ENCODE measurements at regions not wholly inside any gene's neighbourhood (a gene's known extent, or its start where the extent isn't known, plus 50 kb on each side); places are given as distances from the start of the nearest gene placed in this dataset.
"Not testable (repeated sequence)": the region's sequence is repeated elsewhere in the genome, so short reads cannot be mapped to it uniquely, and the experiment has no call there.

- DNase-seq (ENCODE audit: low spot score) = not testable (repeated sequence)
Observed at GRCh38 chr4:3595627-3596291, 63.5 kb upstream of the LRPAP1 start.

GRCh38 chr4:3594751-3595150, 62.5 kb upstream of the LRPAP1 start:
- DNase-seq (ENCODE audit: low spot score) = not testable (repeated sequence)

GRCh38 chr4:3589946-3590924, 58.0 kb upstream of the LRPAP1 start:
- not testable (repeated sequence) for DNase-seq (ENCODE audit: low spot score)

- DNase-seq (ENCODE audit: low spot score) = not testable (repeated sequence)
Observed at GRCh38 chr4:3589379-3589778, 57.2 kb upstream of the LRPAP1 start.

- DNase-seq (ENCODE audit: low spot score) = not testable (repeated sequence)
Observed at GRCh38 chr4:3588517-3589194, 56.4 kb upstream of the LRPAP1 start.

GRCh38 chr4:3586596-3586995, 54.4 kb upstream of the LRPAP1 start:
- not testable (repeated sequence) for DNase-seq (ENCODE audit: low spot score)

- not testable (repeated sequence) for DNase-seq (ENCODE audit: low spot score)
Observed at GRCh38 chr4:3585567-3585966, 53.3 kb upstream of the LRPAP1 start.

- no peak for DNase-seq (ENCODE audit: low spot score)
Observed at GRCh38 chr4:3582091-3582475, 49.9 kb upstream of the LRPAP1 start.
